H7 (cell line): ENCODE measurements at regions not wholly inside any gene's neighbourhood (a gene's known extent, or its start where the extent isn't known, plus 50 kb on each side); places are given as distances from the start of the nearest gene placed in this dataset.
"Not testable (repeated sequence)": the region's sequence is repeated elsewhere in the genome, so short reads cannot be mapped to it uniquely, and the experiment has no call there.

Experiments
- DNase-seq: peaks from one replicate; pipeline ENCODE4 v3.0.0; 2012
- H3K27me3 ChIP-seq: 2 replicates; pipeline ENCODE4 v1.6.0; 2011; ENCODE audit warnings: mild to moderate bottlenecking, low read length; ENCODE audit not compliant: control insufficient read depth, insufficient read depth
- H3K36me3 ChIP-seq: replicated peaks from 2 replicates; pipeline ENCODE4 v1.5.1; 2011; ENCODE audit warnings: low read length; ENCODE audit not compliant: control insufficient read depth, insufficient read depth
- H3K4me3 ChIP-seq: 2 replicates; pipeline ENCODE4 v1.5.1; 2011; ENCODE audit warnings: low read depth, mild to moderate bottlenecking, control low read depth, low read length, moderate library complexity; ENCODE audit not compliant: insufficient read depth

- Histone ChIP-seq H3K27me3 (no peaks in the 10 kb centered on the region), H3K36me3 (no peaks in the 10 kb centered on the region), H3K4me3 (no peak overlapping the region)
- no peak for DNase-seq
Observed at GRCh38 chr7:51827631-51828030, 511.0 kb upstream of the COBL start.

- H3K4me3 ChIP-seq, result no peak overlapping the region
- no peaks in the 10 kb centered on the region for H3K36me3 ChIP-seq
- no peaks in the 10 kb centered on the region for H3K27me3 ChIP-seq
- no peak for DNase-seq
Observed at GRCh38 chr7:51824050-51824449, 507.4 kb upstream of the COBL start.

GRCh38 chr7:51823437-51823836 lies 506.8 kb upstream of the COBL start:
- Histone ChIP-seq H3K36me3 (no peaks in the 10 kb centered on the region), H3K27me3 (no peaks in the 10 kb centered on the region), H3K4me3 (no peak overlapping the region)
- DNase-seq, result no peak

- no peaks in the 10 kb centered on the region for H3K36me3 ChIP-seq
Observed at GRCh38 chr7:51817694-51818225, 501.2 kb upstream of the COBL start.

GRCh38 chr7:51805783-51806431 lies 489.3 kb upstream of the COBL start:
- H3K27me3 ChIP-seq, H3K4me3 ChIP-seq, DNase-seq, H3K36me3 ChIP-seq: not testable (repeated sequence)

More at GRCh38 chr7:51817694-51818225, 501.2 kb upstream of the COBL start:
- DNase-seq, result no peak
- no peak overlapping the region for H3K4me3 ChIP-seq
- H3K27me3 ChIP-seq, result no peaks in the 10 kb centered on the region

GRCh38 chr7:51802718-51803117 lies 486.1 kb upstream of the COBL start:
- Histone ChIP-seq H3K36me3 (no peaks in the 10 kb centered on the region), H3K4me3 (no peak overlapping the region), H3K27me3 (no peaks in the 10 kb centered on the region)
- peak; percentile 33 for DNase-seq

- H3K36me3 ChIP-seq, result no peaks in the 10 kb centered on the region
- no peaks in the 10 kb centered on the region for H3K27me3 ChIP-seq
- no peak for DNase-seq
- no peak overlapping the region for H3K4me3 ChIP-seq
Observed at GRCh38 chr7:51797371-51797770, 480.8 kb upstream of the COBL start.

- Histone ChIP-seq H3K36me3 (no peaks in the 10 kb centered on the region), H3K4me3 (no peak overlapping the region), H3K27me3 (no peaks in the 10 kb centered on the region)
- DNase-seq, result no peak
Observed at GRCh38 chr7:51792796-51793195, 476.2 kb upstream of the COBL start.

GRCh38 chr7:51789489-51789888 lies 472.9 kb upstream of the COBL start:
- peak; percentile 17 for DNase-seq
- Histone ChIP-seq H3K27me3 (no peaks in the 10 kb centered on the region), H3K4me3 (no peak overlapping the region), H3K36me3 (no peaks in the 10 kb centered on the region)

GRCh38 chr7:51786284-51786683 lies 469.7 kb upstream of the COBL start:
- Histone ChIP-seq H3K27me3 (no peaks in the 10 kb centered on the region), H3K36me3 (no peaks in the 10 kb centered on the region), H3K4me3 (no peak overlapping the region)
- DNase-seq, result no peak

GRCh38 chr7:51785876-51786275 lies 469.3 kb upstream of the COBL start:
- H3K4me3 ChIP-seq, result no peak overlapping the region
- no peaks in the 10 kb centered on the region for H3K27me3 ChIP-seq
- DNase-seq, result no peak
- no peaks in the 10 kb centered on the region for H3K36me3 ChIP-seq

GRCh38 chr7:51785171-51785570 lies 468.6 kb upstream of the COBL start:
- DNase-seq, result no peak
- H3K4me3 ChIP-seq, result no peak overlapping the region
- H3K36me3 ChIP-seq, result no peaks in the 10 kb centered on the region
- H3K27me3 ChIP-seq, result no peaks in the 10 kb centered on the region

- Histone ChIP-seq H3K4me3 (no peak overlapping the region), H3K36me3 (no peaks in the 10 kb centered on the region), H3K27me3 (no peaks in the 10 kb centered on the region)
- DNase-seq, result no peak
Observed at GRCh38 chr7:51783241-51783640, 466.6 kb upstream of the COBL start.

GRCh38 chr7:51778121-51778520 lies 461.5 kb upstream of the COBL start:
- Histone ChIP-seq H3K36me3 (no peaks in the 10 kb centered on the region), H3K4me3 (no peak overlapping the region), H3K27me3 (no peaks in the 10 kb centered on the region)
- no peak for DNase-seq

GRCh38 chr7:51774178-51774577 lies 457.6 kb upstream of the COBL start:
- DNase-seq, result peak; percentile 29
- Histone ChIP-seq H3K27me3 (no peaks in the 10 kb centered on the region), H3K4me3 (no peak overlapping the region), H3K36me3 (no peaks in the 10 kb centered on the region)

- no peaks in the 10 kb centered on the region for H3K27me3 ChIP-seq
- H3K36me3 ChIP-seq, result no peaks in the 10 kb centered on the region
- H3K4me3 ChIP-seq, result no peak overlapping the region
- DNase-seq, result no peak
Observed at GRCh38 chr7:51772190-51772589, 455.6 kb upstream of the COBL start.
